Naive B cell (primary cell): ENCODE measurements at regions not wholly inside any gene's neighbourhood (a gene's known extent, or its start where the extent isn't known, plus 50 kb on each side); places are given as distances from the start of the nearest gene placed in this dataset.
"Not testable (repeated sequence)": the region's sequence is repeated elsewhere in the genome, so short reads cannot be mapped to it uniquely, and the experiment has no call there.

Experiments used
- ATAC-seq, 2 donors: fragments of 150-1000 bp; cut with Tn5 transposase; 2 replicates each; pipeline ENCODE4 v1.10.0; 2021; ENCODE audit warnings: low read depth in 2 of 2, mild to moderate bottlenecking in 2 of 2, moderate library complexity in 2 of 2
- DNase-seq: peaks from one replicate; pipeline ENCODE4 v3.0.0; 2022
- H3K27ac Mint-ChIP-seq, 6 donors: one replicate each; pipeline ENCODE4 v1.8.0; 2020 to 2022; ENCODE audit warnings: mild to moderate bottlenecking in 6 of 6, mixed read lengths in 6 of 6, moderate library complexity in 5 of 6, inconsistent platforms in 2 of 6
- H3K27me3 Mint-ChIP-seq, 3 donors: one replicate each; pipeline ENCODE4 v1.8.0; 2021 to 2022; ENCODE audit warnings: mixed read lengths in 3 of 3, mild to moderate bottlenecking in 1 of 3
- H3K36me3 Mint-ChIP-seq, 2 donors: one replicate each; pipeline ENCODE4 v1.8.0; 2020 to 2022; ENCODE audit warnings: mixed read lengths in 2 of 2, inconsistent platforms in 1 of 2, mild to moderate bottlenecking in 1 of 2
- H3K4me1 Mint-ChIP-seq, 3 donors: one replicate each; pipeline ENCODE4 v1.8.0; 2020 to 2022; ENCODE audit warnings: mixed read lengths in 3 of 3, inconsistent platforms in 1 of 3, mild to moderate bottlenecking in 1 of 3, moderate library complexity in 1 of 3
- H3K4me3 Mint-ChIP-seq, 8 donors: one replicate each; pipeline ENCODE4 v1.8.0; 2020 to 2022; ENCODE audit warnings: mild to moderate bottlenecking in 8 of 8, mixed read lengths in 8 of 8, moderate library complexity in 8 of 8, inconsistent platforms in 2 of 8
- H3K9me3 Mint-ChIP-seq, 7 donors: one replicate each; pipeline ENCODE4 v1.8.0; 2020 to 2022; ENCODE audit warnings: mixed read lengths in 7 of 7, mild to moderate bottlenecking in 5 of 7, inconsistent platforms in 2 of 7, moderate library complexity in 1 of 7

- Mint-ChIP-seq H3K9me3 (peaks cover 0 to 11% (median 2%) of the 10 kb centered on the region in 7 donors), H3K36me3 (no peaks in the 10 kb centered on the region), H3K4me3 (no peak overlapping the region), H3K27ac (no peak overlapping the region), H3K27me3 (no peaks in the 10 kb centered on the region), H3K4me1 (no peaks in the 10 kb centered on the region)
- ATAC-seq (no peak), DNase-seq (no peak)
Observed at GRCh38 chr2:124995185-124995912, 970.3 kb downstream of the CNTNAP5 start.

- H3K4me3 Mint-ChIP-seq: no peak overlapping the region
- no peaks in the 10 kb centered on the region for H3K4me1 Mint-ChIP-seq
- peaks cover 0 to 11% (median 2%) of the 10 kb centered on the region in 7 donors for H3K9me3 Mint-ChIP-seq
- H3K27me3 Mint-ChIP-seq: no peaks in the 10 kb centered on the region
- DNase-seq (no peak), ATAC-seq (no peak)
- no peaks in the 10 kb centered on the region for H3K36me3 Mint-ChIP-seq
- H3K27ac Mint-ChIP-seq: no peak overlapping the region
Observed at GRCh38 chr2:124996406-124996805, 971.3 kb downstream of the CNTNAP5 start.

DNA sequence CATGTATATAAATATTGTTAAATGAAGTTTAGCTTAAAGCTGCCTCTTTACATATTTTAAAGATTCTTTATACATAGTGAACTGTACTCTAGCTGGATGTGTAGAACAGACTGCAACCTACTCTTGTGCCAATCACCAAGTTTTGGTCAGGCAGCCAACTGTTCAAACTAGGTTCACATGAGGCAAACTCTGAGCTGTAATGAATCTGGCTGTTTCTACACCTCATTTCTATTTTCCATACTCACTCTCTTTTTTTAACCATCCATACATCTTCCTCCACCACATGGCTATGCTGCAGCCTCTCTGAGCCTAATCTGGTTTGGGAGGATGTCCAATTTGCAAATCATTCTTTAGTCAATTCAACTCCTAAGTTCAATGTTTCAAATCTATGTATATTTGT lies 974.8 kb downstream of the CNTNAP5 start:
- ATAC-seq: no peak
- peaks cover 0 to 15% (median 4%) of the 10 kb centered on the region in 7 donors for H3K9me3 Mint-ChIP-seq
- H3K4me3 Mint-ChIP-seq: no peak overlapping the region
- H3K27ac Mint-ChIP-seq: no peak overlapping the region
- no peak for DNase-seq
- no peaks in the 10 kb centered on the region for H3K36me3 Mint-ChIP-seq
- H3K4me1 Mint-ChIP-seq: no peaks in the 10 kb centered on the region
- H3K27me3 Mint-ChIP-seq: no peaks in the 10 kb centered on the region

GRCh38 chr2:125004106-125004800 lies 979.2 kb downstream of the CNTNAP5 start:
- peaks cover 0 to 9% (median 2%) of the 10 kb centered on the region in 7 donors for H3K9me3 Mint-ChIP-seq
- H3K4me3 Mint-ChIP-seq: no peak overlapping the region
- ATAC-seq (no peak), DNase-seq (no peak)
- no peaks in the 10 kb centered on the region for H3K27me3 Mint-ChIP-seq
- H3K27ac Mint-ChIP-seq: no peak overlapping the region
- no peaks in the 10 kb centered on the region for H3K4me1 Mint-ChIP-seq
- H3K36me3 Mint-ChIP-seq: no peaks in the 10 kb centered on the region

- DNase-seq: no peak
- no peaks in the 10 kb centered on the region for H3K4me1 Mint-ChIP-seq
- ATAC-seq: no peak
- H3K27ac Mint-ChIP-seq: no peak overlapping the region
- H3K27me3 Mint-ChIP-seq: no peaks in the 10 kb centered on the region
- no peaks in the 10 kb centered on the region for H3K36me3 Mint-ChIP-seq
- peaks cover 0 to 15% (median 6%) of the 10 kb centered on the region in 7 donors for H3K9me3 Mint-ChIP-seq
- no peak overlapping the region for H3K4me3 Mint-ChIP-seq
Observed at GRCh38 chr2:125006676-125007075, 981.6 kb downstream of the CNTNAP5 start.

DNA sequence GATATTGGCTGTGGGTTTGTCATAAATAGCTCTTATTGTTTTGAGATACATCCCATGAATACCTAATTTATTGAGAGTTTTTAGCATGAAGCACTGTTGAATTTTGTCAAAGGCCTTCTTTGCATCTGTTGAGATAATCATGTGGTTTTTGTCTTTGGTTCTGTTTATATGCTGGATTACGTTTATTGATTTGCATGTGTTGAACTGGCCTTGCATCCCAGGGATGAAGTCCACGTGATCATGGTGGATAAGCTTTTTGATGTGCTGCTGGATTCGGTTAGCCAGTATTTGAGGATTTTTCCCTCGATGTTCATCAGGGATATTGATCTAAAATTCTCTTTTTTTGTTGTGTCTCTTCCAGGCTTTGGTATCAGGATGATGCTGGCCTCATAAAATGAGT lies 1003.6 kb downstream of the CNTNAP5 start:
- not testable (repeated sequence) for ATAC-seq, DNase-seq, H3K36me3 Mint-ChIP-seq, H3K4me3 Mint-ChIP-seq, H3K4me1 Mint-ChIP-seq, H3K27ac Mint-ChIP-seq, H3K27me3 Mint-ChIP-seq
- H3K9me3 Mint-ChIP-seq: peaks cover 9 to 22% (median 14%) of the 10 kb centered on the region in 7 donors

- Mint-ChIP-seq H3K4me1 (no peaks in the 10 kb centered on the region), H3K27ac (no peak overlapping the region), H3K9me3 (peaks cover 3 to 22% (median 12%) of the 10 kb centered on the region in 7 donors), H3K36me3 (no peaks in the 10 kb centered on the region), H3K4me3 (no peak overlapping the region), H3K27me3 (no peaks in the 10 kb centered on the region)
- DNase-seq (no peak), ATAC-seq (no peak)
Observed at GRCh38 chr2:125033871-125034270, 1008.8 kb downstream of the CNTNAP5 start.

DNA sequence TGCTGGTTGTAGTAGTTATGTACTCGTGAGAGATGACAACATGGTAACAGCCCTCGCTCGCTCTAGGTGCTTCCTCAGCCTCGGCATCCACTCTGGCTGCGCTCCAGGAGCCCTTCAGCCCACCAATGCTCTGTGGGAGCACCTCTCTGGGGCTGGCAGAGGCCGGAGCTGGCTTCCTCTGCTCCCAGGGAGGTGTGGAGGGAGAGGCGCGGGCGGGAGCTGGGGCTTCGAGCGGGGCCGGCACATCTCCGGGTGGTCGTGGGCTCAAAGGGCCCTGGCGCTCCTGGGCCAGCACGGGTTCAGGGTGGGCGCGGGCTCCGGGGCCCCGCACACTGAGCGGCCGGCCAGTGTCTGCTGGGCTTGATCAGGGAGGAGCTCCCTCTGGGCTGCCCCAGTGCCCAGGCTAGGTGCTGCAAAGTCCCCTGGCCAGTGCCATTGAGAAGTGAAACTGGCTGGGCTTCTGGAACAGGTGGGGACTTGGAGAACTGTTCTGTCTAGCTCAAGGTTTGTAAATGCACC lies 1012.1 kb downstream of the CNTNAP5 start:
- no peak overlapping the region for H3K27ac Mint-ChIP-seq
- no peaks in the 10 kb centered on the region for H3K4me1 Mint-ChIP-seq
- H3K36me3 Mint-ChIP-seq: no peaks in the 10 kb centered on the region
- ATAC-seq: no peak
- H3K27me3 Mint-ChIP-seq: no peaks in the 10 kb centered on the region
- H3K9me3 Mint-ChIP-seq: peaks cover 5 to 21% (median 10%) of the 10 kb centered on the region in 7 donors
- no peak for DNase-seq
- no peak overlapping the region for H3K4me3 Mint-ChIP-seq

DNA sequence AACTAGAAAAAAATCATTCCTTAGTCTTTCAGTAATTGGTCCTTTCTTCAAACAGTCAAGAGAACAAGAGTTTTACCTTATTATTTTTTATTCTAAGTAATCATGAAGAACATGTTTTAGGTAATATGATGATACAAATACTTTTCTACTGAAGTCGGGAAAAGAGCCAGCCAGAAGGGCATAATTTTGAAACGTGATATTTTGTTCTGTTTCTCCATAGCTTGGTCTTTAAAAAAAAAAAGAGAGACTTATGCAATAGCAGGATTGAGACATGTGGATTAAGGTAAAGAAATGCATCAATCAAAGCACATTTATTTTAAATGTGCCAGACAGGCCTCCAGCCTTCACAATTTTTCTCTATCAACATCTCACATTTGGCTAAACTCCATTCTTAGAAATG lies 1016.8 kb downstream of the CNTNAP5 start:
- Mint-ChIP-seq H3K27me3 (no peaks in the 10 kb centered on the region), H3K9me3 (peaks cover 2 to 26% (median 7%) of the 10 kb centered on the region in 7 donors), H3K27ac (no peak overlapping the region), H3K36me3 (no peaks in the 10 kb centered on the region), H3K4me1 (no peaks in the 10 kb centered on the region), H3K4me3 (no peak overlapping the region)
- no peak for ATAC-seq
- no peak for DNase-seq

- Mint-ChIP-seq H3K9me3 (peaks cover 2 to 26% (median 6%) of the 10 kb centered on the region in 7 donors), H3K27ac (no peak overlapping the region), H3K4me3 (no peak overlapping the region), H3K4me1 (no peaks in the 10 kb centered on the region), H3K27me3 (no peaks in the 10 kb centered on the region), H3K36me3 (no peaks in the 10 kb centered on the region)
- ATAC-seq: no peak
- no peak for DNase-seq
Observed at GRCh38 chr2:125042727-125043126, 1017.6 kb downstream of the CNTNAP5 start.

- DNase-seq (no peak), ATAC-seq (no peak)
- H3K27ac Mint-ChIP-seq: no peak overlapping the region
- H3K36me3 Mint-ChIP-seq: no peaks in the 10 kb centered on the region
- no peak overlapping the region for H3K4me3 Mint-ChIP-seq
- peaks cover 0 to 16% (median 6%) of the 10 kb centered on the region in 7 donors for H3K9me3 Mint-ChIP-seq
- H3K27me3 Mint-ChIP-seq: no peaks in the 10 kb centered on the region
- H3K4me1 Mint-ChIP-seq: no peaks in the 10 kb centered on the region
Observed at GRCh38 chr2:125070726-125071505, 1045.8 kb downstream of the CNTNAP5 start.

GRCh38 chr2:125073440-125073839 lies 1048.4 kb downstream of the CNTNAP5 start:
- Mint-ChIP-seq H3K9me3 (peaks cover 4 to 16% (median 8%) of the 10 kb centered on the region in 7 donors), H3K4me3 (no peak overlapping the region), H3K27ac (no peak overlapping the region), H3K36me3 (no peaks in the 10 kb centered on the region), H3K27me3 (no peaks in the 10 kb centered on the region), H3K4me1 (no peaks in the 10 kb centered on the region)
- DNase-seq: no peak
- no peak for ATAC-seq

DNA sequence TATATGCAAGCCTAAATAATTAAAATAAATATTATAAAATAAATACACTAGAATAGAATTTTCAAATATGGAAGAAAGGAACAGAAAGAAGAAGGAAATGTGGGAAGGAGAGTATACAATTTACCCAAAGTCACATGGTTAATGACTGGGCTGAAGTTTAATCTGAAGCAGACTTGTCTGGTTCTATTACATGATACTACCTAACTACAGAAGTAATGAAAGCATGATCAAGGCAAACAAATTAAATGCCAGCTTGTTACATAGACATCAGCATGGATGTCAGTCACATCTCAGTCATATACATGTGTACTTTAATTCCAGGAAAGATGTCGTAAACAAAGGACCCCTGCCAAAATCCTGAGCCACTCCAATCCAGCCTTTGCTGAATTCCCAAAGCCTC lies 1060.8 kb downstream of the CNTNAP5 start:
- Mint-ChIP-seq H3K4me1 (no peaks in the 10 kb centered on the region), H3K27me3 (no peaks in the 10 kb centered on the region), H3K36me3 (no peaks in the 10 kb centered on the region), H3K4me3 (no peak overlapping the region), H3K27ac (no peak overlapping the region), H3K9me3 (peaks cover 0 to 23% (median 9%) of the 10 kb centered on the region in 7 donors)
- ATAC-seq (no peak), DNase-seq (no peak)
